ENCODE measurements at regions not wholly inside any gene's neighbourhood (a gene's known extent, or its start where the extent isn't known, plus 50 kb on each side); places are given as distances from the start of the nearest gene placed in this dataset.
"Not testable (repeated sequence)": the region's sequence is repeated elsewhere in the genome, so short reads cannot be mapped to it uniquely, and the experiment has no call there.

- DNase-seq (ENCODE audit: low read depth), result no peak
These were observed 166.4 kb upstream of the ATP6AP2 start for GRCh38 chrX:40414335-40414734.

- DNase-seq (ENCODE audit: low read depth), result no peak
These were observed 169.2 kb upstream of the ATP6AP2 start for GRCh38 chrX:40411340-40412111.

GRCh38 chrX:40410859-40411258 is 169.9 kb upstream of the ATP6AP2 start:
- no peak for DNase-seq (ENCODE audit: low read depth)

GRCh38 chrX:40406330-40406859 is 174.4 kb upstream of the ATP6AP2 start:
- DNase-seq (ENCODE audit: low read depth), result no peak

- no peak for DNase-seq (ENCODE audit: low read depth)
These were observed 175.4 kb upstream of the ATP6AP2 start for GRCh38 chrX:40405399-40405798.

- no peak for DNase-seq (ENCODE audit: low read depth)
These were observed 177.0 kb upstream of the ATP6AP2 start for GRCh38 chrX:40403757-40404156.

GRCh38 chrX:40402831-40403533 is 177.8 kb upstream of the ATP6AP2 start:
- no peak for DNase-seq (ENCODE audit: low read depth)

- no peak for DNase-seq (ENCODE audit: low read depth)
These were observed 185.7 kb upstream of the ATP6AP2 start for GRCh38 chrX:40395102-40395501.

GRCh38 chrX:40394302-40394701 is 186.5 kb upstream of the ATP6AP2 start:
- no peak for DNase-seq (ENCODE audit: low read depth)

- no peak for DNase-seq (ENCODE audit: low read depth)
These were observed 188.2 kb upstream of the ATP6AP2 start for GRCh38 chrX:40392599-40392998.

- DNase-seq (ENCODE audit: low read depth), result no peak
These were observed 189.1 kb upstream of the ATP6AP2 start for GRCh38 chrX:40391662-40392061.

GRCh38 chrX:40389555-40389954 is 191.2 kb upstream of the ATP6AP2 start:
- DNase-seq (ENCODE audit: low read depth), result no peak

GRCh38 chrX:40388441-40388840 is 192.3 kb upstream of the ATP6AP2 start:
- no peak for DNase-seq (ENCODE audit: low read depth)

GRCh38 chrX:40387869-40388268 is 192.9 kb upstream of the ATP6AP2 start:
- DNase-seq (ENCODE audit: low read depth), result not testable (repeated sequence)

- not testable (repeated sequence) for DNase-seq (ENCODE audit: low read depth)
These were observed 193.5 kb upstream of the ATP6AP2 start for GRCh38 chrX:40387311-40387710.

- DNase-seq (ENCODE audit: low read depth), result no peak
These were observed 195.1 kb upstream of the ATP6AP2 start for GRCh38 chrX:40385682-40386081.

GRCh38 chrX:40385256-40385655 is 195.5 kb upstream of the ATP6AP2 start:
- DNase-seq (ENCODE audit: low read depth), result no peak

GRCh38 chrX:40383969-40384368 is 196.8 kb upstream of the ATP6AP2 start:
- no peak for DNase-seq (ENCODE audit: low read depth)

GRCh38 chrX:40383360-40383759 is 197.4 kb upstream of the ATP6AP2 start:
- no peak for DNase-seq (ENCODE audit: low read depth)

GRCh38 chrX:40380655-40381488 is 199.9 kb upstream of the ATP6AP2 start:
- DNase-seq (ENCODE audit: low read depth), result no peak

- DNase-seq (ENCODE audit: low read depth), result no peak
These were observed 203.1 kb upstream of the ATP6AP2 start for GRCh38 chrX:40377684-40378083.

- DNase-seq (ENCODE audit: low read depth), result no peak
These were observed 206.3 kb upstream of the ATP6AP2 start for GRCh38 chrX:40374486-40374885.

Data from activated T-helper 9 cell treated with anti-CD3 and anti-CD28 coated beads, Interleukin-2, amount 50 U/mL, for 16 hours (primary cell).